GM21529 (cell line): ENCODE measurements at regions not wholly inside any gene's neighbourhood (a gene's known extent, or its start where the extent isn't known, plus 50 kb on each side); places are given as distances from the start of the nearest gene placed in this dataset.
"Not testable (repeated sequence)": the region's sequence is repeated elsewhere in the genome, so short reads cannot be mapped to it uniquely, and the experiment has no call there.

Experiments
- ATAC-seq: cut with Tn5 transposase; IDR thresholded peaks from one replicate; pipeline ENCODE4 v1.9.1; 2021; ENCODE audit not compliant: unreplicated experiment

DNA sequence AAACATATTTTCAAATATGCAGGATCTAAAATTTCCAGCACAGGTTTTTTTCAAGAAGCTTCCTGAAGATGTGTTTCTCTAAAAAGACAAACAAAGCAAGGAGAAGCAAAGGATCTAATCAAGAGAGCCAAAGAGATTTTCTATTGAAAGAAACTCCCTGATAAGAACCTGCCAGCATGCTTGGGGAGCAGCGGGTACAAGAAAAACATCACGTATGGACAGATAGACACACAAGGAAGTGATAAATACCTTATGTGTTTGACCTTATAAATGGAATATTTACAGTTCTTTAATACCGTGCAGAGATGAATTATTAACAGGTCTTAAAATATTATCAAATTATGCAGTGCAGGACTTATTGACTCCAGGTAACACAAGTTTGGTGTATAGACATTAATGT lies 562.1 kb downstream of the DACH1 start:
- ATAC-seq, result no peak

GRCh38 chr13:71303144-71303543 lies 563.9 kb downstream of the DACH1 start:
- no peak for ATAC-seq

DNA sequence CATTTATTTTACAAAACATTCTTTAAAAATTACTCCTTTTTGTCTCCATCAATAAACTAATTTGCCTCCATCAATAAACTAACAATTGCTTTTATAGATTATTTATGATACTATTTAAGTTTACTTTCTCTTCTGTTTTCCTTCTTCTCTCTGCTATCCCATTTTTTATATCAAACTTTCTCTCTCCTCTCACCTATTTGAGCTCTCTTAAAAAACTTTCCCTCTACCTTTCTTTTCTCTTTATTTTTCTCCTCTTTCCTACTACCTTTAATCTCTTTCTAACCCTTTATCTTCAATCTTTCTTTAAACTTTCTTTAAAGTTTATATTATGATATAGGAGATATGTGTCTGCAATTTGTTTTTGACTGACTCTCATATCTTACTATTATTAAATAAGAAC lies 566.4 kb downstream of the DACH1 start:
- ATAC-seq, result no peak

DNA sequence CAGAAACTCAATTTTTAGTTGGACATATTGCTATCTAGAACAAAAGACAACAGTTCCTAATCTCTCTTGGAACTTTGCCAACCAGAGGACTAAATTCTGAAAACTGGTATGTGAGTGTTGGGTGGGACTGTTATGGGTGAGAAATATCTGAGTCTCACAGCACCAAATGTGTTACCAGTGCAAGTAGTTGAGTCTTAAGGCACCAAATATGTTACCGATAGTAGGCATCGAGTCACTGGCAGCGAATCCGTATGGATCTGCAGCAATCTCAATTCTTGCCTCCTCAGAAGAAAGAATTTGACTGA lies 575.2 kb downstream of the DACH1 start:
- ATAC-seq, result peak; percentile 9

DNA sequence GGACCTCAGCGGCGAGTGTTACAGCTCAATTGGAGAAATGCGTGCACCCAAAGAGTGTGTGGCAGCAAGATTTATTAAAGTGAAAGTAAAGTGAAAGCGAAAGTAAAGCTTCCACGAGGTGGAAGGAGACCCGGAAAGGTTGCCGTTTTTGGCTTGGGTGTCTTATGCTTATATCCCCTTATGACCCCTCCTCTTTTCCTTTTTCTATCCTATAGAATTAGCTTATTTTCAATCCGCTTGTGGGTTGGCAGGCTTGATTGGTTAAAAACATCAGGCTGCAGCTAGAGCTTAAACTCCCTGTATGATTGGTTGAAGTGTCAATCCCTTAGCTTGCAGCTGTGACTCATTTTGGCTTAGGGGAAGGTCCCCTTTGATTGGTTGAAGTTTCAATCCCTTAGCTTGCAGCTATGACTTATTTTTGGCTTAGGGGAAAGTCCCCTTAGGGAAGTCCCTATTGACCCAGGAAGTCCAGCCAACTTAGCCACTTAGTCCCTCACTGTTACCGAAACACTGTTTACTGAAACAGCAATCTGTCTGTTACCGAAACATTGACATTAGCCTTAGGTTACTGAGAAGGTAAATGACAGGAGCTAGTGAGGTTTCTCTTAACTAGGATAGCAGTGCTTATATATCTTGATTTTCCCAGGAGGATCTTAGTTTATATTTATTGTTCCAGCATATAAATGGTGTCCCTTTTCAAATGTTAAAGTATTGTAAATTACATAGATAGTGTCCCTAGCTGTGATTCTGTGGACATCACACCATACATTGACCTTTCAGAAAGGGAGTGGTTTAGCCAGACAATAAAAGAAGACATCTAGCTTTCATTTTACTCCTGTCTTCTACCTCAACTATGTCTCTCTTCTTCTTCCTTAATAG lies 575.8 kb downstream of the DACH1 start:
- peak; percentile 81 for ATAC-seq

DNA sequence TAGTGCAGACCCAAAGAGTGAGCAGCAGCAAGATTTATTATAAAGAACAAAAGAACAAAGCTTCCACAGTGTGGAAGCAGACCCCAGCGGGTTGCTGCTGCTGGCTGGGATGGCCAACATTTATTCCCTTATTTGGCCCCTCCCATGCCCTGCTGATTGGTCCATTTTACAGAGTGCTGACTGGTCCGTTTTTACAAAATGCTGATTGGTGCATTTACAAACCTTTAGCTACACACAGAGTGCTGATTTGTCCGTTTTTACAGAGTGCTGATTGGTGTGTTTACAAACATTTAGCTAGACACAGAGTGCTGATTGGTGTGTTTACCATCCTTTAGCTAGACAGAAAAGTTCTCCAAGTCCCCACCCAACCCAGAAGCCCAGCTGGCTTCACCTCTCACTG lies 577.0 kb downstream of the DACH1 start:
- not testable (repeated sequence) for ATAC-seq

DNA sequence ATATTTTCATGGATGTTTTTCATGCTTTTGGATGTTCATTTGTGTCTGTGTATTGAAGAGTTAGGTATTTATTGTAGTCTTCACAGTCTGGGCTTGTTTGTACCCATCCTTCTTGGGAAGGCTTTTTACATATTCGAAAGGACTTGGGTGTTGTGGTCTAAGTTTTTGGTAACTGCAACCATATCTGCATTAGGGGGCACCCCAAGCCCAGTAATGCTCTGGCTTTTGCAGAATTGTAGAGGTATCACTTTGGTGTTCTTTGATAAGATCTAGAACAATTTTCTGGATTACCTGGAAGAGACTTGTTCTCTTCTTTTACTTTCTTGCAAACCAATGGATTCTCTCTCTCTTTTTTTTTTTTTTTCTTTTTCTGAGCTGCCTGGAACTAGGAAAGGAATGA lies 581.3 kb downstream of the DACH1 start:
- ATAC-seq, result no peak

GRCh38 chr13:71278512-71278911 lies 588.5 kb downstream of the DACH1 start:
- no peak for ATAC-seq

DNA sequence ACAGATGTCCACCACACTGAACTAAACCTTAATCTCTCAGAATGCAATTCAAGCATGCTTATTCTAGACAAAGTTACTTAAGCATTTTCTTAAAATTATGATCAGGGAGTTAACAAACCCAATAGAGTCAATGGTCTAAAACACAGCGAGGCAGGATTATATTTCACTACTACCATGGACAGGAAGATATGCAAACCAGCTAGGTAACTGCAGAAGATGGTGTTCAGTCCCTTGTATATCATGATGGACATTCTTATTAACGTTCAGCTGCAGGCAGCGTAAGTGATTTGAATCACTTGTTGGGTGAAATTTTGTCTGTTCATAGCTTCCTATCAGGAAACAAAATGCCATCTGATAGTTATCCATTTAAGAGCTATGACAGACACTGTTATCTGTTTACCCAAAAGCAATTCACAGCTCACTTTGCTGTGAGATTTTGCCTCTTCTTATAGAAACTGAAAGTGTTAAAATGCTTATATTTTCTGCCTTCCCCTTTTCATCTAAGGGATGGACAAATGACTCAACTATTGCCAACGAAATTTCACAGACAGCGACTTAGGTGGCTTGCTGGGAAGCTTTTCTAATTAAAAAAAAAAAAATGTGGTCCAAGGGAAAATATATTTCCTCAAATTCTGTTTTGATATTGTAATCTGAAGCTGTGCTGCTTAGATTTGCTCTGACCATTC lies 591.9 kb downstream of the DACH1 start:
- peak; percentile 75 for ATAC-seq

GRCh38 chr13:71261256-71261655 lies 605.7 kb downstream of the DACH1 start:
- ATAC-seq, result no peak

DNA sequence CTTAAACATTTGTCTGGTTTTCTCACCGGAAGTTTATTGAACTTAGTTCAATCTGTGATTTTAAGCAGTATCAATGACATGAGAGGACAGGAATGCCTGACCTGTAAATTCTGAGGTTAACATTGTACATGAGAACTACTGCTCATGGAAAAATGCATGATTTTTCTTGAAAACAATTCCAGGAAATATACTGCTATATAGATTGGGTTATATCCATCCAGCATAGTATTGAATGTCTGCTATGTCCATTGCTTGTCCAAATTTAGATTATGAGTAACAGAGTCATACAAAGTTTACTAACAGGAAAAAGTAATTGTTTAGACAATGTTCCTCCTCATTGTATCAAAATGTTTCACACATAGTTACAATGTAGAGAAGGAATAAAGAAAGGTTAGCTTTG lies 606.8 kb downstream of the DACH1 start:
- no peak for ATAC-seq

GRCh38 chr13:71255633-71256032 lies 611.4 kb downstream of the DACH1 start:
- no peak for ATAC-seq

- no peak for ATAC-seq
Measured at GRCh38 chr13:71254384-71254783, 612.6 kb downstream of the DACH1 start.

DNA sequence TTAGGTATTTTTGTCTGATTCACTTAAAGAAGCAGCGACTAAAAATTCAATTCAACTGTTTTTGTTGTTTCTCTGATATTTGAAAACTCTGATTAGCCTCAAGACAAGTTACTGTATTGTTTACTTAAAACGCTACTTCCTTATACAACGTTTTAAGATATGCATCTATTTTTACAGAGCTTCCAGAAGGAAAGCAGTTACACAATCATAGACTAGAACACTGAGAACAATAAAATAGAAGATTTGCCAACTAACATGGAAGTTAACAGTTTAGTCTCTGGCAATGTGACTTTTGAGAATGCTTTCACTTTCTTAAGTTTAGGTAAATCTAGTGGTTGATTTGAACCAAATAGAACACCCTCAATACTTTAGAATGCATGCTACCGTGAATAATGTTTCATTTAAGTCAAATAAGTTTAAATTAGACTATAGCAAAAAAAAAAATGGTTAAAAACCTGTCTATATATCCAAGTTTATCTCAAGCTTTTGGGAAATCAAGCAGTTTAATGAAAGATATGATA lies 614.8 kb downstream of the DACH1 start:
- ATAC-seq, result no peak

DNA sequence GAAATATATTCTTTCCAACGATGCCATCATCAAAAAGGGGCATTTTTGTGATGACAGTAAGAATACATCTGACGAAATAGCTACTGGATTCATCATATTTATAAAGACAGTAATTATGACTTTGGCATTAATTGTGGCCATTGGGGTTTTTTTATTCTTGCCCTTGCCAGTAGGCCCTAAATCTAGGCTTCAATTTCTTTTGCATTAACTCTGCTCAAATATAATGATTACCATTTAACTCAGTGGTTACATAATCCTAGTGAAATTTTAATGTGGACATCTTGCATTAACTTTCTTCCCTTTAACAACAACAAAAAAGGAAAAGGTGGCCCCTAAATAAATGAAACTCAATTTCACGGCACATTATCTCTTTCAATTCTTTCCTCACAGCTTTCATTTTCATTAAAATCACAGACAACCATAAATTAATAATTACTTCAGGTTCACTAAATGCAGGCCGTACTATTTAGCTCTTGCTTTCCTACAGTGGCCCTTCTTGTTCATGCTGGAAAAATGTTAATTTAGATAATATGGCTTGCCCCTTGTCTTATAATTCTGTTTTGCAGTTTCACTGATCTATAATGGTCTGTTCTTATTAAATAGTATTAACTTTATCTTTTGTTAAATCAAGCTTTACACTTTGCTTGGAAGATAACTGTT lies 615.6 kb downstream of the DACH1 start:
- no peak for ATAC-seq

- ATAC-seq, result no peak
Measured at GRCh38 chr13:71249011-71249410, 618.0 kb downstream of the DACH1 start.

- no peak for ATAC-seq
Measured at GRCh38 chr13:71244161-71244560, 622.8 kb downstream of the DACH1 start.

DNA sequence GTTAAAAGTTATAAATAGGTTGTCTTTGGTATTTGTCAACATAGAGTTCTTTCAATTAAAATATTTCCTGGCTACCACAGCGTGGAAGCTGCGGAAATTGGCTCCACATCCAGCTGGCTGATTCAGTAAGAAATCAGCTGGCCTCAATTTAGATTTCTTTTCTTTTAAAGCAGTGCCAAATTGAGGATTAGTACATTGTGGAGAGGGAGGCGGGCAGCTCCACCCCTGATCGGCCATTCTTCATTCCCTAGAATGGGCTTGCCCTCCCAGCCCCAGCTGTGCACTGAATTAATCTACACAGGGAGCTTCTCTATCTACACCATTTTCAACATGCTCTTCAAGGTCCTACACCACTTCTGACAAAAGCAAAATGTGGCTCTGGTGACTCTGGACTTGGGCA lies 624.8 kb downstream of the DACH1 start:
- no peak for ATAC-seq

GRCh38 chr13:71240911-71241310 lies 626.1 kb downstream of the DACH1 start:
- no peak for ATAC-seq

GRCh38 chr13:71237332-71237731 lies 629.7 kb downstream of the DACH1 start:
- no peak for ATAC-seq

DNA sequence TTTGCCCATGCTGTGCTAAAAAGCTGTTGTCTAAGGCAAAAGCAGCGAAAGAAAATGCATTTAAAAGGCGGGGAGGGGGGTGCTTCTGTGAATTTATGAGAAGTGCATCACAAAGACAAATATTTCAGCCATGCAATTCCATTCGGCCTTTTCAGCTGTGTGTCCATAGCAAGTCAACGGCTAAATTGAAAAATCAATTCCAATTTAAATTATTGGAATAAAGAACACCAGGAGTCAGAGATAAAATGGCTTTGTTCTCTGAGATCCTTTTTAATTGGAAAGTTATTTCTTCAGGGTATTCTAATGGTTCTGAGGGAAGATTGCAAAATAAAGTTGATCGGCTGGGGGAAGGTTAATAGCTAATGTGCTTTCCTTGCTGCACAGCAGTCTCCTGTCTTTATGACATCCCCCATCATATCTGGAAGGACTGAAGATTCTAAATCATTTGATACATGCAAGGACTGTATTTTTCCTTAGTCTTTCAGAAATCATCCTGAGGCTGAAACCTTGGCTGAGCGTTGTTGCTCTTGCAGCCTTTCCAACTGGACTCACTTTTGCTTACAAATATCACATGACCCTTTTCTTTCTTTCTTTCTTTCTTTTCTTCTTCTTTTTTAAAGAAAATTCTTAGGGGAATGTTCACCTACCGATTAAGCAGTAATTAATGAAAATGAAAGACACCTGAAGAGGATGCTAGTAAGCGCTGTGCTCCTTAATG lies 647.1 kb downstream of the DACH1 start:
- no peak for ATAC-seq
